ENCODE measurements at regions not wholly inside any gene's neighbourhood (a gene's known extent, or its start where the extent isn't known, plus 50 kb on each side); places are given as distances from the start of the nearest gene placed in this dataset.

GRCh38 chr11:28599656-28600055 lies 491.5 kb downstream of the METTL15 start:
- no peak overlapping the region for H3K4me3 ChIP-seq (ENCODE audit: low read depth, low read length)
- no peaks in the 10 kb centered on the region for H3K27me3 ChIP-seq
- no peaks in the 10 kb centered on the region for H3K4me1 ChIP-seq
- no peaks in the 10 kb centered on the region for H3K9me3 ChIP-seq
- DNase-seq = no peak
- TF ChIP-seq, protein P1, sequence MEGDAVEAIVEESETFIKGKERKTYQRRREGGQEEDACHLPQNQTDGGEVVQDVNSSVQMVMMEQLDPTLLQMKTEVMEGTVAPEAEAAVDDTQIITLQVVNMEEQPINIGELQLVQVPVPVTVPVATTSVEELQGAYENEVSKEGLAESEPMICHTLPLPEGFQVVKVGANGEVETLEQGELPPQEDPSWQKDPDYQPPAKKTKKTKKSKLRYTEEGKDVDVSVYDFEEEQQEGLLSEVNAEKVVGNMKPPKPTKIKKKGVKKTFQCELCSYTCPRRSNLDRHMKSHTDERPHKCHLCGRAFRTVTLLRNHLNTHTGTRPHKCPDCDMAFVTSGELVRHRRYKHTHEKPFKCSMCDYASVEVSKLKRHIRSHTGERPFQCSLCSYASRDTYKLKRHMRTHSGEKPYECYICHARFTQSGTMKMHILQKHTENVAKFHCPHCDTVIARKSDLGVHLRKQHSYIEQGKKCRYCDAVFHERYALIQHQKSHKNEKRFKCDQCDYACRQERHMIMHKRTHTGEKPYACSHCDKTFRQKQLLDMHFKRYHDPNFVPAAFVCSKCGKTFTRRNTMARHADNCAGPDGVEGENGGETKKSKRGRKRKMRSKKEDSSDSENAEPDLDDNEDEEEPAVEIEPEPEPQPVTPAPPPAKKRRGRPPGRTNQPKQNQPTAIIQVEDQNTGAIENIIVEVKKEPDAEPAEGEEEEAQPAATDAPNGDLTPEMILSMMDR (IDR thresholded peaks at IDR 0.05; ENCODE audit: low read depth, low read length) = no peak
- H3K36me3 ChIP-seq = no peaks in the 10 kb centered on the region

- H3K4me1 ChIP-seq = no peaks in the 10 kb centered on the region
- TF ChIP-seq, protein P1 (IDR thresholded peaks at IDR 0.05; ENCODE audit: low read depth, low read length) = no peak
- H3K4me3 ChIP-seq (ENCODE audit: low read depth, low read length) = no peak overlapping the region
- H3K36me3 ChIP-seq = no peaks in the 10 kb centered on the region
- no peak for DNase-seq
- H3K27me3 ChIP-seq = no peaks in the 10 kb centered on the region
- no peaks in the 10 kb centered on the region for H3K9me3 ChIP-seq
Measured at GRCh38 chr11:28598531-28598930, 490.3 kb downstream of the METTL15 start.

GRCh38 chr11:28596816-28597215 lies 488.6 kb downstream of the METTL15 start:
- TF ChIP-seq, protein P1 (IDR thresholded peaks at IDR 0.05; ENCODE audit: low read depth, low read length) = no peak
- Histone ChIP-seq H3K4me3 (ENCODE audit: low read depth, low read length) (no peak overlapping the region), H3K36me3 (no peaks in the 10 kb centered on the region), H3K4me1 (no peaks in the 10 kb centered on the region), H3K27me3 (no peaks in the 10 kb centered on the region), H3K9me3 (no peaks in the 10 kb centered on the region)
- no peak for DNase-seq

DNA sequence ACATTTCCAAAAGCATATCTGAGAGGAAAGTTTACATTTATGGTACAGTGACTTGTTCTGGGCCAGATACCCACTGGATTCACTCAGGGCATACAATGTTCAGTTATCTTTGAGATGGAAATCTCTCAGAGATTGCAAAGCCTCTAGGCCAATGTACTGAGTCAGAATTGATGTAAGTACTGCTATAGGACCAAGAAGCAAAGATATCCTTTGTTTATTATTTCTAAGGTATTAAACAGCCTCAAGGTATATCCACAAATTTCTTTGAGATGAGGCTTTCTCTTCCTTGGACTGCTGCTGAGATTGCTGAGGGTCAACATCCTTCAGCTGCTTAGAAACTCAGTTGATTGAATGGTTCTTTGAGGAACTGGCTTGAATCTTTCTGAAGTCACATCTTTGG lies 484.0 kb downstream of the METTL15 start:
- TF ChIP-seq, protein P1 (IDR thresholded peaks at IDR 0.05; ENCODE audit: low read depth, low read length) = no peak
- no peaks in the 10 kb centered on the region for H3K4me1 ChIP-seq
- H3K9me3 ChIP-seq = no peaks in the 10 kb centered on the region

DNA sequence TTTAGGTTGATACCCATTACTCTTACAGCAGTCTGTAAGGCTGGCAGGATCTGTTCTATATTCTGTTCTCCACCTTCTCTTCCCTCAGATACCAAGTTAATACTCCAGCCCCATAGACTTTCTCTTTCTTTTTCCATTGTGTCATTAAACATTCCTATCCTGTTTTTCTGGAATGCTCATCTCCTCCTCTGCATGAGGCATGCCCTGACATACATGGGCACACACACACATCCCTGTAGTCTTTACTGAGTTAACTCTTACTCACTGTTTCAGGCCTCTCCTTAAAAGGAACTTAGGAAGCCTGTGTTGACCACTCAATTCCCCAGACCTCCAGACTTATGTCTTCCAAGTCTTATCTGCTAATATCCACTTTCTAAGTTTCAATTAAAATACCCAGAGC lies 476.8 kb downstream of the METTL15 start:
- Histone ChIP-seq H3K4me3 (ENCODE audit: low read depth, low read length) (no peak overlapping the region), H3K27me3 (no peaks in the 10 kb centered on the region), H3K9me3 (no peaks in the 10 kb centered on the region), H3K4me1 (no peaks in the 10 kb centered on the region), H3K36me3 (no peaks in the 10 kb centered on the region)
- TF ChIP-seq, protein P1 (IDR thresholded peaks at IDR 0.05; ENCODE audit: low read depth, low read length) = no peak
- DNase-seq = no peak

More for the DNA sequence above, 484.0 kb downstream of the METTL15 start:
- no peaks in the 10 kb centered on the region for H3K27me3 ChIP-seq
- no peak for DNase-seq
- no peak overlapping the region for H3K4me3 ChIP-seq (ENCODE audit: low read depth, low read length)
- no peaks in the 10 kb centered on the region for H3K36me3 ChIP-seq

DNA sequence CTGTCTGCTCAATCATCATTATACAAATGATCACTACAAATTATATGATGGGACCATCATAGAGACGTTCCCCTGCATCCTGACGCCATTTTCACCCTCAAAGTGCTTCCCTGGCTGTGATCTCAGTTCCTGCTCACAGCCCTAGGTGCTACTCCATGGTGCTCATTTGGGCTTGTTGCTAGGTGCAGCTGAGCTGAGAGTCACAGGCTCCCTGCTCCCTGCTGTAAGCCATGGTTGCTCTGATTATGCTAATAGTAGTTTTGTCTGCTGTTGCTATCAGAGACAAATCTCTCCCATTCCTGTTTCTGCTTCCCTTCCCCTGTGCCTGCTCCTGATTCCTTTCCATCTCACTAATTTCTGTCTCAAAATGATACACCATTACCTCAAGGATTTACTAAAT lies 474.3 kb downstream of the METTL15 start:
- Histone ChIP-seq H3K27me3 (no peaks in the 10 kb centered on the region), H3K36me3 (no peaks in the 10 kb centered on the region), H3K9me3 (no peaks in the 10 kb centered on the region), H3K4me3 (ENCODE audit: low read depth, low read length) (no peak overlapping the region), H3K4me1 (no peaks in the 10 kb centered on the region)
- no peak for DNase-seq
- TF ChIP-seq, protein P1 (IDR thresholded peaks at IDR 0.05; ENCODE audit: low read depth, low read length) = no peak

Data from BE2C (cell line).